GM13977 (cell line): ENCODE measurements at regions not wholly inside any gene's neighbourhood (a gene's known extent, or its start where the extent isn't known, plus 50 kb on each side); places are given as distances from the start of the nearest gene placed in this dataset.

Experiments
- DNase-seq: peaks from one replicate; pipeline ENCODE4 v3.0.0; 2012; ENCODE audit warnings: low spot score
- CTCF ChIP-seq: IDR thresholded peaks from 2 replicates; pipeline ENCODE4 v1.5.1; 2012; ENCODE audit warnings: mild to moderate bottlenecking, control low read depth; ENCODE audit not compliant: insufficient read depth; ENCODE audit errors: extremely low read depth, missing control alignments
- in situ Hi-C: fragments of 300-500 bp; cut with MboI; formaldehyde crosslinking; loops from one replicate; pipeline ENCODE4 v1.12.0; 2022; ENCODE audit warnings: low sequenced_read_pairs, low pct_unique_long_range_greater_than_20kb, mixed read lengths, inconsistent platforms; ENCODE audit not compliant: unreplicated experiment

- TF ChIP-seq CTCF = no peak
- no peak for DNase-seq
- in situ Hi-C loops = loop anchor here (25.0 kb wide), 1 partner anchor 404 kb away; a partner anchor contains a TSS
These were observed 1321.1 kb downstream of the TBC1D22A start for GRCh38 chr22:48083502-48083901.

DNA sequence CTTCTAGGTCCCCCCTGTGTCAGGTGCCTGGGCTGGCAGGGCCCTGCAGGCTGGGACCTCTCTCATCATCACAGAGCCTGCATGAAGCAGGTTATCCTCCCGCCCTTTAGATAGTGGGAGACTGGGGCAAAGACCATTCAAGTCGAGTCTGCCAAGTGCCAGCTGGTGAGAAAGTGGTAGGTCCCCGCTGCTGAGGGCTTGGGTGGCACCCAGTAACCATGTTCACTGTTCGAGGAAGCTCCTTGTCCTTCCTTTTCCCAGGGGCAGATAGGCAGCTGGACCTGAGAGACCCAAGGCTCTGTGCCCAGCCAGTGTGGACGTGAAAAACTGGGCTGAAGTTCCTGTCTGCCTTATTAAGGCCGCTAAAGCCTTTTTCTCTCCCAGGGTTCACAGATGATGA, 1319.8 kb downstream of the TBC1D22A start:
- in situ Hi-C loops = loop anchor here (25.0 kb wide), 1 partner anchor 405 kb away; a partner anchor contains a TSS
- no peak for DNase-seq
- TF ChIP-seq CTCF = no peak

DNA sequence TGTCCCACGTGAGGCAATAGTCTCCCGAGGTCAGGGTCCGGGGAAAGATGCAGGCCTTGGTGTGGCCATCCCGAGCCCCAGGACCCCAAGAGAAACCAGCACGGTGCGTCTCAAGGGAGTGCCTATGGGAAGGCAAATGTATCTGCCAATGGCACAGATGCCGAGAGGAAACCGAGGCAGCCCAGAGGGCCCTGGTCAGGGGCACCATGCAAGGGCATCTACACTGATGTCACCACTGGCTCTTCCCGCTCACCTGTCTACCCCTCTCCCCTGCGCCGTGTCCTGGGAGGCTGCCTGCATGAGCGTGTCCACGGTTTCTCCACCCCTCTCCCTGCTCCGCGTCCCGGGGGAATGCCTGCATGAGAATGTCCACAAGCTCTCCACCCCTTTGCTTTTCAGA, 1318.8 kb downstream of the TBC1D22A start:
- in situ Hi-C loops = loop anchor here (25.0 kb wide), 1 partner anchor 406 kb away; a partner anchor contains a TSS
- TF ChIP-seq CTCF = no peak
- DNase-seq = no peak

- no peak for DNase-seq
- in situ Hi-C loops = loop anchor here (25.0 kb wide), 1 partner anchor 407 kb away; a partner anchor contains a TSS
- no peak for TF ChIP-seq CTCF
These were observed 1318.1 kb downstream of the TBC1D22A start for GRCh38 chr22:48080316-48081165.

- no peak for TF ChIP-seq CTCF
- in situ Hi-C loops = loop anchor here (25.0 kb wide), 1 partner anchor 408 kb away; a partner anchor contains a TSS
- DNase-seq = no peak
These were observed 1317.2 kb downstream of the TBC1D22A start for GRCh38 chr22:48079505-48080290.

- in situ Hi-C loops = loop anchor here (25.0 kb wide), 1 partner anchor 408 kb away; a partner anchor contains a TSS
- DNase-seq = no peak
- no peak for TF ChIP-seq CTCF
These were observed 1316.4 kb downstream of the TBC1D22A start for GRCh38 chr22:48078825-48079224.
